H1 (cell line): ENCODE measurements at regions not wholly inside any gene's neighbourhood (a gene's known extent, or its start where the extent isn't known, plus 50 kb on each side); places are given as distances from the start of the nearest gene placed in this dataset.

ENCODE experiments used
- CTCF ChIA-PET: fragments of 300-600 bp; sonication (Branson Sonifier 250); formaldehyde crosslinking; loops from one replicate; lab custom pipeline; 2021; ENCODE audit not compliant: partially characterized antibody; lab: Charles Lee
- POLR2A ChIA-PET: fragments of 300-600 bp; sonication (Branson Sonifier 250); formaldehyde crosslinking; loops from one replicate; lab custom pipeline; 2021; ENCODE audit warnings: inconsistent platforms; ENCODE audit not compliant: partially characterized antibody; lab: Charles Lee
- DNase-seq, 2 experiments: peaks; one replicate each; pipeline versions ENCODE4 v3.0.0 to v3.0.0-alpha.2; 2010 to 2022; ENCODE audit warnings: low spot score in 2 of 2, low read depth in 1 of 2, mixed read lengths in 1 of 2
- FAIRE-seq: peaks from 2 replicates; lab custom pipeline; 2011; peaks lifted over from hg19 to GRCh38; lab: Jason Lieb, UNC
- H2AFZ ChIP-seq: 2 replicates; pipeline ENCODE4 v1.8.1; 2012; ENCODE audit warnings: low read length, inconsistent platforms
- H2AK5ac ChIP-seq: 2 replicates; pipeline ENCODE4 v1.6.1; 2013; ENCODE audit warnings: low read depth, low read length
- H2BK120ac ChIP-seq: replicated peaks from 2 replicates; pipeline ENCODE3; 2013; ENCODE audit warnings: low read depth, low read length, inconsistent platforms
- H2BK12ac ChIP-seq: 2 replicates; pipeline ENCODE4 v1.6.1; 2013; ENCODE audit warnings: low read depth, low read length
- H2BK15ac ChIP-seq: 2 replicates; pipeline ENCODE4 v1.6.1; 2013; ENCODE audit warnings: low read length
- H2BK20ac ChIP-seq: 2 replicates; pipeline ENCODE4 v1.6.1; 2013; ENCODE audit warnings: low read length
- H2BK5ac ChIP-seq: 2 replicates; pipeline ENCODE4 v1.6.1; 2013; ENCODE audit warnings: low read depth, low read length
- H3K14ac ChIP-seq: 2 replicates; pipeline ENCODE4 v1.6.1; 2013; ENCODE audit warnings: inconsistent platforms; ENCODE audit not compliant: insufficient read length
- H3K18ac ChIP-seq: 2 replicates; pipeline ENCODE4 v1.6.1; 2013; ENCODE audit warnings: low read length; ENCODE audit errors: extremely low read depth
- H3K23ac ChIP-seq: 2 replicates; pipeline ENCODE4 v1.6.1; 2013; ENCODE audit warnings: inconsistent platforms; ENCODE audit not compliant: insufficient read length
- H3K23me2 ChIP-seq: 2 replicates; pipeline ENCODE4 v1.6.1; 2013; ENCODE audit warnings: low read depth, low read length
- H3K27ac ChIP-seq: 2 replicates; pipeline ENCODE4 v1.6.1; 2011; ENCODE audit warnings: low read depth, low read length, inconsistent platforms
- H3K27me3 ChIP-seq, 4 experiments: replicated peaks in 1 of 4; 1 replicate in 1 of 4; 2 replicates in 3 of 4; pipeline versions ENCODE4 v1.6.1 to v1.8.1; 2011 to 2013; ENCODE audit warnings: low read length in 3 of 4, mild to moderate bottlenecking in 3 of 4, inconsistent platforms in 2 of 4, mixed read lengths in 2 of 4, moderate library complexity in 1 of 4; ENCODE audit not compliant: control insufficient read depth in 3 of 4, insufficient read depth in 3 of 4; ENCODE audit errors: extremely low read depth in 1 of 4
- H3K36me3 ChIP-seq, 4 experiments: 2 replicates each; pipeline versions ENCODE4 v1.6.1 to v1.8.1; 2011 to 2013; ENCODE audit warnings: mild to moderate bottlenecking in 4 of 4, low read length in 3 of 4, moderate library complexity in 2 of 4, control low read depth in 1 of 4, inconsistent platforms in 1 of 4; ENCODE audit not compliant: insufficient read depth in 4 of 4, control insufficient read depth in 2 of 4
- H3K4ac ChIP-seq: replicated peaks from 2 replicates; pipeline ENCODE3; 2013; ENCODE audit warnings: low read length, low read depth, mixed read lengths, inconsistent platforms; ENCODE audit not compliant: insufficient read length
- H3K4me1 ChIP-seq, 4 experiments: replicated peaks in 1 of 4; 1 replicate in 1 of 4; 2 replicates in 3 of 4; pipeline versions ENCODE4 v1.6.1 to v1.8.1; 2011 to 2013; ENCODE audit warnings: low read length in 3 of 4, inconsistent platforms in 2 of 4, mixed read lengths in 1 of 4; ENCODE audit not compliant: insufficient read depth in 4 of 4, control insufficient read depth in 3 of 4
- H3K4me2 ChIP-seq, 2 experiments: 2 replicates each; pipeline versions ENCODE4 v1.6.1 to v1.8.1; 2011 to 2013; ENCODE audit warnings: low read depth in 2 of 2, low read length in 2 of 2, control low read depth in 1 of 2, inconsistent platforms in 1 of 2, mild to moderate bottlenecking in 1 of 2; ENCODE audit not compliant: insufficient read depth in 1 of 2
- H3K4me3 ChIP-seq, 4 experiments: fragments of 200-600, 300-600 bp in 1 of 4; sonication (generic), shearing (Covaris generic), sonication (Bioruptor Twin) in 1 of 4; 2 replicates each; pipeline versions ENCODE4 v1.5.1 to v1.8.1; 2011 to 2016; ENCODE audit warnings: low read length in 4 of 4, low read depth in 3 of 4, control low read depth in 2 of 4, inconsistent platforms in 2 of 4, mild to moderate bottlenecking in 2 of 4, mixed read lengths in 1 of 4, moderate library complexity in 1 of 4; ENCODE audit not compliant: insufficient read depth in 2 of 4; ENCODE audit errors: extremely low read depth in 1 of 4
- H3K56ac ChIP-seq: replicated peaks from 2 replicates; pipeline ENCODE3; 2013; ENCODE audit warnings: low read depth, mild to moderate bottlenecking, mixed read lengths, low read length, inconsistent platforms; ENCODE audit not compliant: insufficient read length
- H3K79me1 ChIP-seq: 2 replicates; pipeline ENCODE4 v1.6.1; 2013; ENCODE audit warnings: low read depth, low read length, control low read depth
- H3K79me2 ChIP-seq, 2 experiments: 2 replicates each; pipeline versions ENCODE4 v1.6.1 to v1.8.1; 2012 to 2013; ENCODE audit warnings: low read length in 2 of 2, mild to moderate bottlenecking in 2 of 2, inconsistent platforms in 1 of 2; ENCODE audit not compliant: insufficient read depth in 2 of 2, control insufficient read depth in 1 of 2
- H3K9ac ChIP-seq, 4 experiments: replicated peaks in 1 of 4; 1 replicate in 1 of 4; 2 replicates in 3 of 4; pipeline versions ENCODE4 v1.6.1 to v1.8.1; 2011 to 2013; ENCODE audit warnings: low read depth in 3 of 4, low read length in 3 of 4, control low read depth in 2 of 4, mild to moderate bottlenecking in 2 of 4, moderate library complexity in 2 of 4, inconsistent platforms in 1 of 4; ENCODE audit errors: extremely low read depth in 1 of 4
- H3K9me3 ChIP-seq, 2 experiments: 2 replicates each; pipeline versions ENCODE4 v1.6.1 to v1.8.1; 2012 to 2013; ENCODE audit warnings: mild to moderate bottlenecking in 2 of 2, moderate library complexity in 2 of 2, control low read depth in 1 of 2, inconsistent platforms in 1 of 2, low read depth in 1 of 2, low read length in 1 of 2, mixed read lengths in 1 of 2; ENCODE audit not compliant: insufficient read depth in 2 of 2
- H4K20me1 ChIP-seq, 2 experiments: replicated peaks in 1 of 2; 2 replicates each; pipeline versions ENCODE3 to v1.8.1; 2011 to 2013; ENCODE audit warnings: inconsistent platforms in 2 of 2, low read length in 2 of 2, mild to moderate bottlenecking in 1 of 2; ENCODE audit not compliant: insufficient read depth in 2 of 2, control insufficient read depth in 1 of 2
- H4K5ac ChIP-seq: 2 replicates; pipeline ENCODE4 v1.6.1; 2013; ENCODE audit warnings: low read length, low read depth, mixed read lengths, inconsistent platforms; ENCODE audit not compliant: insufficient read length
- H4K8ac ChIP-seq: 2 replicates; pipeline ENCODE4 v1.8.0; 2013; ENCODE audit warnings: mild to moderate bottlenecking, moderate library complexity, low read length, inconsistent platforms; ENCODE audit not compliant: insufficient read depth; ENCODE audit errors: extremely low read depth
- H4K91ac ChIP-seq: replicated peaks from 2 replicates; pipeline ENCODE3; 2013; ENCODE audit warnings: low read length, mixed read lengths, inconsistent platforms; ENCODE audit not compliant: insufficient read length
- RAD21 ChIP-seq, 2 experiments: IDR thresholded peaks in 1 of 2; conservative IDR thresholded peaks in 1 of 2; 2 replicates each; pipeline ENCODE4 v1.6.1; 2011; ENCODE audit warnings: low read depth in 2 of 2, low read length in 2 of 2, improper control_type of control experiment in 1 of 2, inconsistent platforms in 1 of 2, mild to moderate bottlenecking in 1 of 2, moderate library complexity in 1 of 2
- SP2 ChIP-seq: IDR thresholded peaks from 2 replicates; pipeline ENCODE4 v1.6.1; 2012; ENCODE audit warnings: mild to moderate bottlenecking, low read length, inconsistent platforms
- WGBS, 2 experiments: shearing (Covaris generic) in 1 of 2; methylation state at CpG; one replicate each; pipeline versions ENCODE4 v1.1.6 to v1.1.7; 2013 to 2015; ENCODE audit warnings: low lambda C conversion rate in 2 of 2, mixed read lengths in 2 of 2, inconsistent platforms in 1 of 2, low coverage in 1 of 2, missing lambda C conversion rate in 1 of 2; ENCODE audit not compliant: insufficient replicate concordance in 2 of 2, insufficient coverage in 1 of 2, insufficient read length in 1 of 2; ENCODE audit errors: extremely low coverage in 1 of 2, missing lambda C conversion rate in 1 of 2; 5-methylcytosine and 5-hydroxymethylcytosine counted together
- TF ChIP-seq, protein P1 (sequence below), 3 experiments: IDR thresholded peaks; 1 replicate in 2 of 3; 2 replicates in 1 of 3; pipeline versions ENCODE4 v1.5.1 to v1.6.1; 2011; ENCODE audit warnings: low read length in 3 of 3, mild to moderate bottlenecking in 3 of 3, inconsistent platforms in 2 of 3, low read depth in 1 of 3, moderate library complexity in 1 of 3; ENCODE audit not compliant: insufficient read depth in 1 of 3; ENCODE audit errors: control extremely low read depth in 1 of 3

DNA sequence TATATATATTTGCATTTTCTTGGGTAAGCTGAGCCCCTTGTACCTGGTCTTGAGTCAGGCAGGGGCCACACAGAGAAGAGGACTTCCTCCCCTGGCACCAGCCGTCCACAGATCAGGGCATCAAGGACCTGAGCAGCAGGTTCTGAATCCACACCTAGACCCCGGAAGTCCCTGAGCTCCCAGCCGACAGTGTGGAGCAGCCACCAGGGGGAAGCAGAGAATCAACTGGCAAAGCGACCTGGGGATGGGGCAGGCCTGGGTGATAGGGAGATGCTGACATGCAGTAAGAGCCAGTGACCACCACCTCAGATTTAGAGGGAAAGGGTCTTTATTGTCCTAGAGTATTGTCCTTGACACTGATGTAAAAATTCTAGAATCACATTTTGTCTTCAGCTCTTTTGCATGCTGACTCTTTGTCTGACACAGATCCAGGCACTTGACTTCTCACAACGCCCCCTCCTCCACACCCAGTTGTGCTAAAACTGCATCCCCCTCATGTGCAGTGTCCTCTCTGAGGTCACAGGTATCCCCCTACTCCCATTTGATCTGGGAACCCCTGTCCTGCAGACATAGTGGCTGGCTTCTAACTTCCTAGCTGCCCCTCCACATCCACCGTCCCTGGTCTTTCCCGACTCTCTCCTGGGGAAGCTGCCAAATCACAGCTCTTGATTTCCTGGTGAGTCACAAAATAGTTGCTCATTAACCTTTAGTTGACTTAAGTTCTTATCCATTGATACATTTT, 109.3 kb downstream of the GGTLC2 start:
- no peak overlapping the region for H2BK120ac ChIP-seq
- no peaks in the 10 kb centered on the region for H3K79me2 ChIP-seq
- no peaks in the 10 kb centered on the region for H4K20me1 ChIP-seq
- H4K5ac ChIP-seq = no peak overlapping the region
- H2BK15ac ChIP-seq = no peak overlapping the region
- no peak overlapping the region for H3K9ac ChIP-seq
- ChIA-PET POLR2A (no interaction called here), CTCF (interaction anchor here (0.8 to 2.0 kb wide), 6 partner anchors 8 to 367 kb away, joined by 3 to 8 read pairs (median 4); no protein-coding TSS in a partner anchor)
- FAIRE-seq (no peak), DNase-seq (peak in 1 of 2 experiments; percentile 82)
- no peak overlapping the region for H3K4ac ChIP-seq
- no peak overlapping the region for H3K27ac ChIP-seq
- H3K79me1 ChIP-seq = no peaks in the 10 kb centered on the region; the same call in 1 of the 2 replicates
- peak; percentile 43 to 60 for TF ChIP-seq RAD21 (IDR thresholded peaks at IDR 0.05 in 1 of 2, conservative IDR thresholded peaks at IDR 0.05 in 1 of 2; ENCODE audit: low read depth in 2 of 2, low read length in 2 of 2)
- TF ChIP-seq, protein P1, sequence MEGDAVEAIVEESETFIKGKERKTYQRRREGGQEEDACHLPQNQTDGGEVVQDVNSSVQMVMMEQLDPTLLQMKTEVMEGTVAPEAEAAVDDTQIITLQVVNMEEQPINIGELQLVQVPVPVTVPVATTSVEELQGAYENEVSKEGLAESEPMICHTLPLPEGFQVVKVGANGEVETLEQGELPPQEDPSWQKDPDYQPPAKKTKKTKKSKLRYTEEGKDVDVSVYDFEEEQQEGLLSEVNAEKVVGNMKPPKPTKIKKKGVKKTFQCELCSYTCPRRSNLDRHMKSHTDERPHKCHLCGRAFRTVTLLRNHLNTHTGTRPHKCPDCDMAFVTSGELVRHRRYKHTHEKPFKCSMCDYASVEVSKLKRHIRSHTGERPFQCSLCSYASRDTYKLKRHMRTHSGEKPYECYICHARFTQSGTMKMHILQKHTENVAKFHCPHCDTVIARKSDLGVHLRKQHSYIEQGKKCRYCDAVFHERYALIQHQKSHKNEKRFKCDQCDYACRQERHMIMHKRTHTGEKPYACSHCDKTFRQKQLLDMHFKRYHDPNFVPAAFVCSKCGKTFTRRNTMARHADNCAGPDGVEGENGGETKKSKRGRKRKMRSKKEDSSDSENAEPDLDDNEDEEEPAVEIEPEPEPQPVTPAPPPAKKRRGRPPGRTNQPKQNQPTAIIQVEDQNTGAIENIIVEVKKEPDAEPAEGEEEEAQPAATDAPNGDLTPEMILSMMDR (IDR thresholded peaks at IDR 0.05; ENCODE audit: control extremely low read depth in 1 of 3, insufficient read depth in 1 of 3, low read depth in 1 of 3, low read length in 3 of 3) = peak; percentile 74 to 76 (median 75)
- TF ChIP-seq SP2 = no peak
- peaks cover 21 to 54% of the 10 kb centered on the region in 2 experiments for H3K9me3 ChIP-seq
- no peak overlapping the region for H2BK12ac ChIP-seq
- H3K23ac ChIP-seq = no peak overlapping the region
- H3K4me1 ChIP-seq = no peaks in the 10 kb centered on the region
- H3K23me2 ChIP-seq = no peaks in the 10 kb centered on the region
- no peaks in the 10 kb centered on the region for H3K36me3 ChIP-seq
- no peak overlapping the region for H3K18ac ChIP-seq
- no peak overlapping the region for H2BK20ac ChIP-seq
- H3K56ac ChIP-seq = no peak overlapping the region
- no peak overlapping the region for H2AFZ ChIP-seq
- H2BK5ac ChIP-seq = no peak overlapping the region
- H3K14ac ChIP-seq = no peak overlapping the region
- WGBS, 2 experiments = 63% methylated on average over 7 of the region's 7 CpGs; no CpG with 5 or more reads in 1 of the 2 experiments
- no peak overlapping the region for H4K8ac ChIP-seq
- H2AK5ac ChIP-seq = no peak overlapping the region
- H4K91ac ChIP-seq = no peak overlapping the region
- H3K27me3 ChIP-seq = peaks cover 12 to 35% (median 26%) of the 10 kb centered on the region in 4 experiments
- H3K4me2 ChIP-seq = no peak overlapping the region
- no peak overlapping the region for H3K4me3 ChIP-seq
